Mucosa of descending colon (tissue), 3 donors: ENCODE measurements at regions not wholly inside any gene's neighbourhood (a gene's known extent, or its start where the extent isn't known, plus 50 kb on each side); places are given as distances from the start of the nearest gene placed in this dataset.

ENCODE experiments used
- ATAC-seq: fragments of 200-7000 bp; cut with Tn5 transposase; one replicate; pipeline ENCODE4 v1.9.1; 2020; ENCODE audit warnings: mild to moderate bottlenecking, moderate library complexity
- DNase-seq, 3 donors: peaks; one replicate each; pipeline ENCODE4 v3.0.0-alpha.2; 2020
- H3K36me3 ChIP-seq: fragments of 200-600 bp; one replicate; pipeline ENCODE4 v1.8.0; 2021; ENCODE audit warnings: low read depth, mild to moderate bottlenecking
- H3K4me1 ChIP-seq: fragments of 200-600 bp; one replicate; pipeline ENCODE4 v1.8.0; 2021; ENCODE audit warnings: low read depth, mild to moderate bottlenecking
- H3K4me3 ChIP-seq: fragments of 200-600 bp; one replicate; pipeline ENCODE4 v1.8.0; 2021; ENCODE audit warnings: mild to moderate bottlenecking
- H3K9me3 ChIP-seq: fragments of 200-600 bp; one replicate; pipeline ENCODE4 v1.8.0; 2021; ENCODE audit warnings: mild to moderate bottlenecking
- intact Hi-C, 2 donors: fragments of 100-400 bp; cut with DNase I in 1 of 2; cut with micrococcal nuclease in 1 of 2; formaldehyde crosslinking; loops; one replicate each; pipeline versions ENCODE4 v1.11.0 to v1.11.1; 2022; cut with DNase I, micrococcal nuclease
- TF ChIP-seq, protein P1 (sequence below): fragments of 200-600 bp; IDR thresholded peaks from one replicate; pipeline ENCODE4 v1.8.0; 2022; ENCODE audit warnings: antibody characterized with exemption, mild to moderate bottlenecking
- donor health status: DM: no; HTN: no; CAD: no; lungs with moderate emphysema.
- donor health status: DM: no; HTN: no; CAD: no.
- donor health status: DM: no; HTN: yes; CAD: no.

DNA sequence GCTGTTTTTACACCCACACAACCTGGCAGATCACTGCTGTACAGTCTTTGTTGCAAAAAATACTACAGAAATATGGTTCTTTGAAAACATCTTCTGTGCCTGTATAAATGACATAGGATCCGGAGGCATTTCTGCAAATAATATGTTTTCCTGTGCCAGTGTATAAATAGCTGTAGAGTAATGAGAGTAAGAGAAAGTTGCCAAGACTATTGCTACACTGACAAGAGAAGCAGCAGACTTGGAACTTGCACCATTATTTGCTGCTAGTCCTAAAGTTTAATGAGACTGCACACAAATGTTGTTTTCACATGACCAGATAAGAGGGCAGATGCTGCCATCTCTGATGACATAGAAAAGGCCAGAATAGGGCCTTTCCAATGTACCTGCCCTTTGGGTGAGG lies 50.0 kb upstream of the DTNBP1 start:
- ATAC-seq (no peak), DNase-seq (no peak)
- intact Hi-C loops: no loop called here
- Histone ChIP-seq H3K4me3 (no peak overlapping the region), H3K36me3 (no peaks in the 10 kb centered on the region), H3K4me1 (no peaks in the 10 kb centered on the region), H3K9me3 (no peaks in the 10 kb centered on the region)
- TF ChIP-seq, protein P1, sequence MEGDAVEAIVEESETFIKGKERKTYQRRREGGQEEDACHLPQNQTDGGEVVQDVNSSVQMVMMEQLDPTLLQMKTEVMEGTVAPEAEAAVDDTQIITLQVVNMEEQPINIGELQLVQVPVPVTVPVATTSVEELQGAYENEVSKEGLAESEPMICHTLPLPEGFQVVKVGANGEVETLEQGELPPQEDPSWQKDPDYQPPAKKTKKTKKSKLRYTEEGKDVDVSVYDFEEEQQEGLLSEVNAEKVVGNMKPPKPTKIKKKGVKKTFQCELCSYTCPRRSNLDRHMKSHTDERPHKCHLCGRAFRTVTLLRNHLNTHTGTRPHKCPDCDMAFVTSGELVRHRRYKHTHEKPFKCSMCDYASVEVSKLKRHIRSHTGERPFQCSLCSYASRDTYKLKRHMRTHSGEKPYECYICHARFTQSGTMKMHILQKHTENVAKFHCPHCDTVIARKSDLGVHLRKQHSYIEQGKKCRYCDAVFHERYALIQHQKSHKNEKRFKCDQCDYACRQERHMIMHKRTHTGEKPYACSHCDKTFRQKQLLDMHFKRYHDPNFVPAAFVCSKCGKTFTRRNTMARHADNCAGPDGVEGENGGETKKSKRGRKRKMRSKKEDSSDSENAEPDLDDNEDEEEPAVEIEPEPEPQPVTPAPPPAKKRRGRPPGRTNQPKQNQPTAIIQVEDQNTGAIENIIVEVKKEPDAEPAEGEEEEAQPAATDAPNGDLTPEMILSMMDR: no peak
